ENCODE measurements at regions not wholly inside any gene's neighbourhood (a gene's known extent, or its start where the extent isn't known, plus 50 kb on each side); places are given as distances from the start of the nearest gene placed in this dataset.
"Not testable (repeated sequence)": the region's sequence is repeated elsewhere in the genome, so short reads cannot be mapped to it uniquely, and the experiment has no call there.

GRCh38 chr4:128697323-128697722 lies 112.2 kb upstream of the JADE1 start:
- DNase-seq (ENCODE audit: low spot score), result no peak
- no peak for ATAC-seq
- intact Hi-C loops (cut with DNase I), result no loop called here

DNA sequence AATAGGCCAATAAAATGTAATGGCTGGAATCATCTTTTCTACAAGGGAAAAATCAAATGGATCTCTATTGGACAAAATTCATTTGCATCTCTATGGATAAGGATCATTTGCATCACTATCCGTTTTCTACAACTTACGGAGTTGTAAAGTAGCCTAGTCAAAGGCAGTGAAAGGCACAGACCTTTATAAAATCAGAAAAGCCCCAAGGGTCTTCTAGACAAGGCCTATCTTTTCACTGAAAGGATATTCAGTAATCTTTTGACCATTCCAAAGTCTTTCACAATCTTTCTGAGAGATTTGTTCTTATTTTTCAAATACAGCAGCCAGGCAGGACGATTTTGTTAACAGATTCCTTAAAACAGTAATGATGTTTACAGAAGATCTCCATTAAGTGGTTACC lies 119.5 kb upstream of the JADE1 start:
- ATAC-seq (peak; percentile 62), DNase-seq (ENCODE audit: low spot score) (no peak)
- intact Hi-C loops (cut with DNase I), result no loop called here

DNA sequence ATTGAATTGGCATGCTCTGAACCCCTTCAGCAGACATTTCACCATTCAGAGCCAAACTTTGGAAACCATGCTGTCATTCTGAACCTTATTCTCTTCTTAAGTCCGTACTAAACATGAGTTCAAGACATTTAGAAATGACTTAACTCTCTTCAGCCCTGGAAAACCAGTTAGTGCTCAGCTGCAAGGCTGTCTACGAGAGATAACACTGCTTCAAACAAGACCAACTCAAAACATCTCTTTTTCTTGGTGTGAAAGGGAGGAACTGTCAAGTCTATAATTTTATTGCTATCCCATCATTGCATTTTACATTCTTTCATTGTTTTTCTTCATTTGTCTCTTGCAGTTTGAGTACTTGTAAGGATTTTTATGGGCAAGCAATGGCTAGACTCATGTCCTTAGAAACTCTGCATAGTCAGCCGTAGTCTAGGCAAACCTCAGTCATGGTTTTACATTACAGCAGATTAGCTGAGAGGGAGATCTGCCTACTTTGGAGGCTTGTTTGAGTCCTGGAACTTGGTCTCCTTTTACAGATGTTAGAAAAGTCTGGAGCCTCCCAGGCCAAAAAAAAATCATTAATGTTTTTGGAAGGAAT lies 120.6 kb upstream of the JADE1 start:
- intact Hi-C loops (cut with DNase I), result no loop called here

GRCh38 chr4:128688033-128688721 lies 121.3 kb upstream of the JADE1 start:
- ATAC-seq (no peak), DNase-seq (ENCODE audit: low spot score) (no peak)
- intact Hi-C loops (cut with DNase I), result no loop called here

More for the DNA sequence above, 120.6 kb upstream of the JADE1 start:
- ATAC-seq (no peak), DNase-seq (ENCODE audit: low spot score) (no peak)

GRCh38 chr4:128686810-128687209 lies 122.7 kb upstream of the JADE1 start:
- intact Hi-C loops (cut with DNase I), result no loop called here
- DNase-seq (ENCODE audit: low spot score) (no peak), ATAC-seq (no peak)

DNA sequence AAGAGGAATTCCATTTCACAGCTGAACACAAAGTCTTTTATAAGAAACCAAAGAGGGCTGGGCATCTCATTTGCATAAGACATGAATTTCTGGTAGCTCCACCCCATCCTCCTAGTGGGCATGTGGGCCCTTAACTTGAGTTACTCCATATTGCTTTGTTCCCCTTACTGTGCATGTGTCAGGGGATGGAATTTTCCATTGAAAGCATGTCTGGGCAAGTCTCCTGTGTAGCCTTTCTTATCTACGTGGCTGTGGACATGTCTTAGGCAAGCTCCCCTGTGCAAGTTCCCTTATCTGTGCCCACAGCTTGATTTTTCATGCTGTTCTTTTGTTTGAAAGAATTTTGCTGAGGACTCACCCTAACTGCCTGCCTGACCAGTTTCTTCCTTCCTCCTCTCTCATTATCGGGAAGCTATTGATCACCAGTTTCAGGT lies 123.5 kb upstream of the JADE1 start:
- ATAC-seq, result no peak
- intact Hi-C loops (cut with DNase I), result no loop called here
- DNase-seq (ENCODE audit: low spot score), result no peak

DNA sequence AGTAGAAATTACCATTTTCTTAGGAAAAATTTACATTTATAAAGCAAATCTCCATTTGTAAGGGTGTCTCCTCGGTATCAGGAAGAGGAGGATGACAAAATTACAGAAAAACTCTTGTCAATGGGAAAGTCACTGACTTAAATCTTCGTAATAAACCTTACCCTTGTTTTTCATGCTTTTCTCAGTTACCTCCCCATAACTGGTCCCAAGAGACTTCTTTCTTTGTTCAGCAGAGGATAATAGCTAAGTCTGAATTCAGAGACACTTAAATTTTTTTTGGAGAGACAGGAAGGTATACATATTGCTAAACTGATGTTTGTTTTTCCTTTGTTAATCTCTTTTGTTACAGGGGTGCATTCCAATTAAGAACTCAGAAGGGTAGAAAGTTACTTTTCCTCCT lies 125.5 kb upstream of the JADE1 start:
- ATAC-seq (no peak), DNase-seq (ENCODE audit: low spot score) (no peak)
- intact Hi-C loops (cut with DNase I), result no loop called here

DNA sequence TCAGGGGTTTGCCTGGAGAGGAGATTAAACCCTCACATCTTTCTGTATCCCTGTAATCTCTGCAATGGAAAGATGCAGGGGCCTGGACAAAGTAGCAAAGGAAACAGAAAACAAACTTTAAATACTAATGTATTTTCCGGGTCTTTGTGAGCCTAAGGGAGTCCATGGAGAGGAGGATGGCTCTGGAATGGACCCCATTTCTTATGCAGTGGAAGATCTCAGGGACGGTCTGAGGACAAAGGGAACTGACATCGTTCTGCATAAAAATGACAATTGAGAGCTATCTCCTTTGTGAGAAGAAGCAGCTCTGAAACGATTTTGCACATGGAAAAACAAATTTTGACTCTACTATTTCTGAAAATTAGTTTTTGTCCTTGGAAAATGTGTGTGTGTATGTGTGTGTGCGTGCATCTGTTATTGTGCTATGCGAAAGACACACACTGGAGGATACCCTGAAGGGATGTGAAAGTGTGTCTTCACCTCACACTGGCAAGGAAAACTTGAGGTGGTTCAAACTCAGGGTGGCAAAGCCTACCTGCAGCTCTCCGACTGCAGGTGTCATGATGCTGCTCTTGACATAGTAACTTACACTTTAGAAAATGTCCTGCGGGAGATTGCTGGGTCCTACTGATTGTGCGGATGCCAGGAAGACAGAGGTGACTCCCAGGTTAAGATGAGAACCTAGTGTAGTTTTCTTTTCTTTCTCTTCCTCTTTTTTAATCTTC lies 126.4 kb upstream of the JADE1 start:
- intact Hi-C loops (cut with DNase I), result no loop called here
- ATAC-seq (no peak), DNase-seq (ENCODE audit: low spot score) (no peak)

DNA sequence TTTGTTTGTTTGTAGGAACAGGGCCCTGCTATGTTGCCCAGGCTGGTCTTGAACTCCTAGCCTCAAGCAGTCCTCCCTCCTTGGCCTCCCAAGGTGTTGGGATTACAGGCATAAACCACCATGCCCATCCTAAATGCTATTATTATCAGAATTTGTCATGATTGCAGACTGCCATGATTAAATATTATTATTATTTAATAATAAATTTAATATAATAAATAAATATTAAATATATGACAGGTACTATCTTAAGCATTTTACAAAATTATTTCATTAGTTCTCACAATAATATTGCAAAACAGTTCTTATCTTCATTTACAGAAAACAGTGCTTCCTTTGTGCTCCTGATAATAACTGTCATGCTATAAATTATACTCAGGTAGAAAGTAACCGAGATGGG lies 133.4 kb upstream of the JADE1 start:
- ATAC-seq, result no peak
- intact Hi-C loops (cut with DNase I), result no loop called here

DNA sequence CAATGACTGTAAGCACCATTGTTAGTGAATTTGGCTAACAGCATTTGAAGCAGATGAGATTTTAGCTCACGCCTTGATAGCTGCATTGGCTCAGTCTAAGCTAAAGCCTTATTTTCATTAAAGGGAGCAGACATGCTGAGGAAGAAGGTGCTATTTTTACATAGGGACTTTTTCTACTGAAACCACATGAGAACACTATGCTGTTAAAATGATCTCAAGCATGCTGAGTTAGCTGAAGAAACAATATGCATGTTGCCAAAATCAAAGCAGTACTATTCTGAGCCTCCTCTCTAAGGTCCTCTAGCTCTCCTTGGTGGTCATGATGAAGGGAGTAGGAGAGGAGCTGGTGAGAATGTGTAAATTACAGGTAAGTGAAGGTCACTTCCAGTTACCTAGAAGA lies 134.4 kb upstream of the JADE1 start:
- DNase-seq (ENCODE audit: low spot score) (no peak), ATAC-seq (peak; percentile 49)
- intact Hi-C loops (cut with DNase I), result no loop called here

More for the DNA sequence above, 133.4 kb upstream of the JADE1 start:
- DNase-seq (ENCODE audit: low spot score), result no peak

DNA sequence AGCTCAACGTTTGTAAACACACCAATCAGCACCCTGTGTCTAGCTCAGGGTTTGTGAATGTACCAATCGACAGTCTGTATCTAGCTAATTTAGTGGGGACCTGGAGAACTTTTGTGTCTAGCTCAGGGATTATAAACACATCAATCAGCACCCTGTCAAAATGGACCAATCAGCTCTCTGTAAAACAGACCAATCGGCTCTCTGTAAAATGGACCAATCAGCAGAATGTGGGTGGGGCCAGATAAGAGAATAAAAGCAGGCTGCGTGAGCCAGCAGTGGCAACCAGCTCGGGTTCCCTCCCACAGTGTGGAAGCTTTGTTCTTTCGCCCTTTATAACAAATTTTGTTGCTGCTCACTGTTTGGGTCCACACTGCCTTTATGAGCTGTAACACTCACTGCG lies 136.3 kb upstream of the JADE1 start:
- intact Hi-C loops (cut with DNase I), result not testable (repeated sequence)

DNA sequence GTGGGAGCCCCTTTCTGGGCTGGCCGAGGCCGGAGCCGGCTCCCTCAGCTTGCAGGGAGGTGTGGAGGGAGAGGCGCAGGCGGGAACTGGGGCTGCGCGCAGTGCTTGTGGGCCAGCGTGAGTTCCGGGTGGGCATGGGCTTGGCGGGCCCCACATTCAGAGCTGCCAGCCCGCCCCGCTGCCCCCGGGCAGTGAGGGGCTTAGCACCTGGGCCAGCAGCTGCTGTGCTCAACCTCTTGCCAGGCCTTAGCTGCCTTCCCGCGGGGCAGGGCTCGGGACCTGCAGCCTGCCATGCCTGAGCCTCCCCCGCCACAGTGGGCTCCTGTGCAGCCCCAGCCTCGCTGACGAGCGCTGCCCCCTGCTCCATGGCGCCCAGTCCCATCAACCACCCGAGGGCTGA lies 136.9 kb upstream of the JADE1 start:
- ATAC-seq; DNase-seq (ENCODE audit: low spot score); intact Hi-C loops (cut with DNase I): not testable (repeated sequence)

More for the DNA sequence above, 136.3 kb upstream of the JADE1 start:
- not testable (repeated sequence) for DNase-seq (ENCODE audit: low spot score); ATAC-seq

DNA sequence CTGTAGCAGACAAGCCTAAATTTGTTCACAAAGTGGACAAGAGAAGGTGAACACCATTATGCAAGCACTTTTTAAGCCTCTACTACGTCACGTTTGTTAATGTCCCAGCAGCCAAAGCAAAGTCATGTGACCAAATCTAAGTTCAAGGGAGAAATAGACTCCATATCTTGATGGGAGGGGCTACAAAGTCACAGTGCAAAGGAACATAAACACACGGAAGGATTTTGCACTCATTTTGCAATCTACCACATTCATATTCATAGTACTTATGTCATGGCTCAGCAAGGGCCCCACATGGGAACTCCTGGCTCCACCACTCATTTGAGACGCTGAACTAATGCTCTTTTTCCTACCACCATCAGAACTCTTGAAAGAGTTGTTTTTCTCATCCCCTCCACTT lies 139.0 kb upstream of the JADE1 start:
- intact Hi-C loops (cut with DNase I), result no loop called here
- DNase-seq (ENCODE audit: low spot score) (no peak), ATAC-seq (no peak)

- intact Hi-C loops (cut with DNase I), result no loop called here
- DNase-seq (ENCODE audit: low spot score), result no peak
- no peak for ATAC-seq
Observed at GRCh38 chr4:128668566-128668965, 140.9 kb upstream of the JADE1 start.

GRCh38 chr4:128665514-128665913 lies 144.0 kb upstream of the JADE1 start:
- DNase-seq (ENCODE audit: low spot score) (no peak), ATAC-seq (no peak)
- intact Hi-C loops (cut with DNase I), result no loop called here

GRCh38 chr4:128663325-128663724 lies 146.2 kb upstream of the JADE1 start:
- no peak for ATAC-seq
- no peak for DNase-seq (ENCODE audit: low spot score)
- intact Hi-C loops (cut with DNase I), result no loop called here

- intact Hi-C loops (cut with DNase I), result no loop called here
- DNase-seq (ENCODE audit: low spot score) (no peak), ATAC-seq (no peak)
Observed at GRCh38 chr4:128661479-128661878, 148.0 kb upstream of the JADE1 start.

- no peak for DNase-seq (ENCODE audit: low spot score)
- intact Hi-C loops (cut with DNase I), result no loop called here
- ATAC-seq, result peak; percentile 95
Observed at GRCh38 chr4:128660361-128661215, 148.9 kb upstream of the JADE1 start.

DNA sequence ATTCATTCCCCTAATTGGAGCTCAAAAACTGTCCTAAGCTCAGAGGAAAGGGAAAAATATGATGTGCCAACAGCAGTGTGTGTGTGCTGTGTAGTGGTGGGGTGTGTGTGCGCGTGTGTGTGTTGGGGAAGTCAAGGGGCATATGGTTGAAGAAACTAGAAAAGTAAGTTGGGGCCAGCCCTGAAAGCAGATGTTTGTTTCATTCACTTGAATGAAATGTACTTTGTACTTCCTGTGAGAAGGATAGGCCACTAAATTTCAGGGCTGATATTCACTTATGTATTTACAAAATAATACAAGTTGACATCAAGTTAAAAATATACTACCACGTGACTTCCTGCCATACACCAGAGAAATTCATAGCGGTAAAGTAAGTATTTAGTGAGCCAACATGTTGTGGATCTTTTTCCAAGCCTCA lies 151.3 kb upstream of the JADE1 start:
- ATAC-seq (no peak), DNase-seq (ENCODE audit: low spot score) (no peak)
- intact Hi-C loops (cut with DNase I), result no loop called here

Measured in sciatic nerve (tissue), 2 donors.